GM12878 (cell line): ENCODE measurements at regions not wholly inside any gene's neighbourhood (a gene's known extent, or its start where the extent isn't known, plus 50 kb on each side); places are given as distances from the start of the nearest gene placed in this dataset.

Experiments used
- ATAC-seq: fragments of 200-7000 bp; cut with Tn5 transposase; 3 replicates; pipeline ENCODE4 v1.9.1; 2020; ENCODE audit warnings: mild to moderate bottlenecking, moderate library complexity
- BruUV-seq: library from RNA; stranded (reverse); fragments of 400-500 nt; replicated peaks from 2 replicates; lab custom pipeline; 2021; lab: Mats Ljungman, UMichigan
- CTCF ChIA-PET: fragments of 300-600 bp; sonication (Branson Sonifier 250); formaldehyde crosslinking; extraction: SDS; loops from one replicate; lab custom pipeline; 2021; ENCODE audit warnings: inconsistent platforms; lab: Yijun Ruan, JAX
- POLR2A ChIA-PET: fragments of 350-600 bp; formaldehyde crosslinking; extraction: SDS; loops from one replicate; lab custom pipeline; 2021; ENCODE audit warnings: inconsistent platforms; lab: Charles Lee
- RAD21 ChIA-PET: fragments of 300-600 bp; sonication (Branson Sonifier 250); formaldehyde crosslinking; loops from one replicate; lab custom pipeline; 2023; ENCODE audit warnings: antibody characterized with exemption; ENCODE audit not compliant: unreplicated experiment; lab: Charles Lee
- SMC1A ChIA-PET: fragments of 300-600 bp; sonication (Branson Sonifier 250); formaldehyde crosslinking; loops from one replicate; lab custom pipeline; 2023; ENCODE audit not compliant: unreplicated experiment, uncharacterized antibody; lab: Charles Lee
- DNase-seq: peaks from one replicate; pipeline ENCODE4 v3.0.0-alpha.2; 2011; ENCODE audit warnings: low read depth, low spot score
- FAIRE-seq: peaks from 3 replicates; lab custom pipeline; 2011; peaks lifted over from hg19 to GRCh38; lab: Jason Lieb, UNC
- H2AFZ ChIP-seq: 2 replicates; pipeline ENCODE4 v1.6.0; 2011; ENCODE audit warnings: low read depth, low read length, control low read depth; ENCODE audit not compliant: control insufficient read depth
- H3K27ac ChIP-seq: 2 replicates; pipeline ENCODE4 v1.5.1; 2011; ENCODE audit warnings: control low read depth; ENCODE audit not compliant: control insufficient read depth, insufficient read depth
- H3K27me3 ChIP-seq, 2 experiments: replicated peaks in 1 of 2; 2 replicates each; pipeline versions ENCODE4 v1.6.0 to v1.6.1; 2011; ENCODE audit warnings: low read length in 1 of 2; ENCODE audit not compliant: control insufficient read depth in 2 of 2, insufficient read depth in 2 of 2
- H3K36me3 ChIP-seq, 2 experiments: 2 replicates each; pipeline ENCODE4 v1.5.1; 2011; ENCODE audit warnings: low read length in 1 of 2; ENCODE audit not compliant: control insufficient read depth in 2 of 2, insufficient read depth in 2 of 2
- H3K4me1 ChIP-seq: 2 replicates; pipeline ENCODE4 v1.6.1; 2011; ENCODE audit warnings: mild to moderate bottlenecking, low read length, moderate library complexity, mixed read lengths; ENCODE audit not compliant: control insufficient read depth, insufficient read depth
- H3K4me2 ChIP-seq: 2 replicates; pipeline ENCODE4 v1.6.0; 2011; ENCODE audit warnings: control low read depth; ENCODE audit not compliant: control insufficient read depth, insufficient read depth
- H3K4me3 ChIP-seq: fragments of 200-600 bp; sonication (generic); 2 replicates; pipeline ENCODE4 v1.5.1; 2016
- H3K79me2 ChIP-seq: 2 replicates; pipeline ENCODE4 v1.6.0; 2011; ENCODE audit warnings: low read length; ENCODE audit not compliant: control insufficient read depth, insufficient read depth
- H3K9ac ChIP-seq: 2 replicates; pipeline ENCODE4 v1.8.0; 2011; ENCODE audit warnings: low read length, control low read depth, mixed read lengths; ENCODE audit not compliant: control insufficient read depth, insufficient read depth
- H3K9me3 ChIP-seq: replicated peaks from 3 replicates; pipeline ENCODE4 v1.5.1; 2011; ENCODE audit warnings: mild to moderate bottlenecking, low read length; ENCODE audit not compliant: control insufficient read depth, insufficient read depth
- H4K20me1 ChIP-seq: 2 replicates; pipeline ENCODE4 v1.6.0; 2011; ENCODE audit not compliant: control insufficient read depth, insufficient read depth
- CHD2 ChIP-seq: IDR thresholded peaks from 2 replicates; pipeline ENCODE4 v1.6.1; 2011; ENCODE audit warnings: low read depth, low read length, improper control_type of control experiment, borderline replicate concordance
- IRF4 ChIP-seq: IDR thresholded peaks from 2 replicates; pipeline ENCODE4 v1.6.1; 2011; ENCODE audit warnings: low read depth, low read length
- JUNB ChIP-seq: IDR thresholded peaks from 2 replicates; pipeline ENCODE4 v1.6.1; 2016; ENCODE audit warnings: antibody characterized with exemption, mild to moderate bottlenecking
- MAX ChIP-seq: IDR thresholded peaks from 2 replicates; pipeline ENCODE4 v1.6.1; 2012; ENCODE audit warnings: low read depth, low read length, improper control_type of control experiment
- MXI1 ChIP-seq: fragments of 150-350 bp; IDR thresholded peaks from 2 replicates; pipeline ENCODE4 v1.6.1; 2011; ENCODE audit warnings: low read depth, mild to moderate bottlenecking, inconsistent platforms, low read length, improper control_type of control experiment
- RELA ChIP-seq: fragments of 450-650 bp; IDR thresholded peaks from 2 replicates; pipeline ENCODE4 v1.8.0; 2014; ENCODE audit warnings: borderline replicate concordance; ENCODE audit not compliant: partially characterized antibody
- SPI1 ChIP-seq: IDR thresholded peaks from 2 replicates; pipeline ENCODE4 v1.6.1; 2011; ENCODE audit warnings: low read depth, mild to moderate bottlenecking, low read length, moderate library complexity, borderline replicate concordance; ENCODE audit not compliant: insufficient read depth
- SRF ChIP-seq, 2 experiments: IDR thresholded peaks; 2 replicates each; pipeline ENCODE4 v1.6.1; 2011; ENCODE audit warnings: low read depth in 2 of 2, low read length in 2 of 2, mild to moderate bottlenecking in 1 of 2, moderate library complexity in 1 of 2
- TARDBP ChIP-seq: IDR thresholded peaks from 2 replicates; pipeline ENCODE4 v1.6.1; 2016; ENCODE audit warnings: borderline replicate concordance
- ZBTB33 ChIP-seq: fragments of 450-650 bp; IDR thresholded peaks from 2 replicates; pipeline ENCODE4 v1.6.1; 2017; ENCODE audit warnings: mild to moderate bottlenecking
- WGBS: methylation state at CpG from one replicate; pipeline ENCODE4 v1.1.6; 2016; ENCODE audit warnings: low lambda C conversion rate; ENCODE audit not compliant: insufficient replicate concordance, insufficient coverage; ENCODE audit errors: missing lambda C conversion rate; 5-methylcytosine and 5-hydroxymethylcytosine counted together
- in situ Hi-C: fragments of 300-500 bp; cut with MboI; formaldehyde crosslinking; loops from 9 replicates; pipeline ENCODE4 v1.14.3; 2018; ENCODE audit warnings: mixed read lengths
- intact Hi-C: fragments of 100-400 bp; cut with micrococcal nuclease; formaldehyde crosslinking; loops from one replicate; pipeline ENCODE4 v1.14.2; 2022; ENCODE audit not compliant: unreplicated experiment
- TF ChIP-seq, protein P1 (sequence below): fragments of 450-650 bp; conservative IDR thresholded peaks from 2 replicates; pipeline ENCODE4 v1.6.1; 2017; ENCODE audit warnings: mild to moderate bottlenecking, moderate library complexity
- TF ChIP-seq, protein P2 (sequence below): IDR thresholded peaks from 2 replicates; pipeline ENCODE4 v1.6.1; 2011; ENCODE audit warnings: low read depth, mild to moderate bottlenecking, low read length, moderate library complexity, borderline replicate concordance; ENCODE audit errors: extremely low read depth
- TF ChIP-seq, protein P3 (sequence below): fragments of 450-650 bp; IDR thresholded peaks from 2 replicates; pipeline ENCODE4 v1.6.1; 2017; ENCODE audit warnings: antibody characterized with exemption, mild to moderate bottlenecking, moderate library complexity

DNA sequence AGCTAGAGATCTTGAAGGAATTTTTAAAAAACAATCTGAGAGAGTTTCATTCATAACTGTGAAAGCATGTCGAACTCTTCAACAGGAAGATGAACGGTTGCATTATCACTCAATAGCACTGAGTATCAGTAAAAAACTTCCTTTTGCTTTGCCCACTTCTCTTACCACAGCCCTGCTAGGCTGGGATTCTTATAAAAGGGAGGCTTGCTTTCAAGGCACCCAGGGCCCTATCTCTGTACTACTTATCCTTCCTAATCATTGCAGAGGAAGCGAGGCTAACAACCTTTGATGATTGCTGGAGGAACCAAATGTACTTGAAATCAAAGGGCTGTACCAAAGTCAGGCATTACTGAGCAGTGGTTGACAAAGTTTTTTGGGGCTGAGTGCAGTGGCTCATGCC lies 71.2 kb downstream of the SNRPE start:
- Histone ChIP-seq H3K4me2 (no peak overlapping the region), H3K79me2 (no peaks in the 10 kb centered on the region), H3K4me1 (no peaks in the 10 kb centered on the region), H4K20me1 (no peaks in the 10 kb centered on the region), H3K27me3 (no peaks in the 10 kb centered on the region; a peak in 1 of 4 replicates), H3K27ac (no peak overlapping the region), H3K36me3 (no peaks in the 10 kb centered on the region), H3K9ac (no peak overlapping the region), H2AFZ (no peak overlapping the region), H3K4me3 (no peak overlapping the region), H3K9me3 (no peaks in the 10 kb centered on the region)
- FAIRE-seq (no peak), ATAC-seq (no peak), DNase-seq (no peak)
- intact Hi-C loops (no loop called here), in situ Hi-C loops (no loop called here)
- POLR2A ChIA-PET: interaction anchor here (0.7 kb wide), 1 partner anchor 199 kb away, joined by 5 read pairs; no protein-coding TSS in a partner anchor
- CTCF ChIA-PET: interaction anchor here (1.1 kb wide), 1 partner anchor 163 kb away, joined by 3 read pairs; no protein-coding TSS in a partner anchor
- 7% methylated on average over 3 of the region's 3 CpGs for WGBS
- SMC1A ChIA-PET: no interaction called here
- BruUV-seq: no TSS peak
- RAD21 ChIA-PET: no interaction called here
- TF ChIP-seq IRF4 (no peak), SRF (IDR thresholded peaks at IDR 0.05; ENCODE audit: low read depth in 2 of 2, low read length in 2 of 2) (no peak), CHD2 (no peak), JUNB (no peak), MAX (no peak), SPI1 (no peak), MXI1 (no peak), TARDBP (no peak), ZBTB33 (no peak), RELA (no peak)
- TF ChIP-seq, protein P1, sequence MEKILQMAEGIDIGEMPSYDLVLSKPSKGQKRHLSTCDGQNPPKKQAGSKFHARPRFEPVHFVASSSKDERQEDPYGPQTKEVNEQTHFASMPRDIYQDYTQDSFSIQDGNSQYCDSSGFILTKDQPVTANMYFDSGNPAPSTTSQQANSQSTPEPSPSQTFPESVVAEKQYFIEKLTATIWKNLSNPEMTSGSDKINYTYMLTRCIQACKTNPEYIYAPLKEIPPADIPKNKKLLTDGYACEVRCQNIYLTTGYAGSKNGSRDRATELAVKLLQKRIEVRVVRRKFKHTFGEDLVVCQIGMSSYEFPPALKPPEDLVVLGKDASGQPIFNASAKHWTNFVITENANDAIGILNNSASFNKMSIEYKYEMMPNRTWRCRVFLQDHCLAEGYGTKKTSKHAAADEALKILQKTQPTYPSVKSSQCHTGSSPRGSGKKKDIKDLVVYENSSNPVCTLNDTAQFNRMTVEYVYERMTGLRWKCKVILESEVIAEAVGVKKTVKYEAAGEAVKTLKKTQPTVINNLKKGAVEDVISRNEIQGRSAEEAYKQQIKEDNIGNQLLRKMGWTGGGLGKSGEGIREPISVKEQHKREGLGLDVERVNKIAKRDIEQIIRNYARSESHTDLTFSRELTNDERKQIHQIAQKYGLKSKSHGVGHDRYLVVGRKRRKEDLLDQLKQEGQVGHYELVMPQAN: no peak
- TF ChIP-seq, protein P2, sequence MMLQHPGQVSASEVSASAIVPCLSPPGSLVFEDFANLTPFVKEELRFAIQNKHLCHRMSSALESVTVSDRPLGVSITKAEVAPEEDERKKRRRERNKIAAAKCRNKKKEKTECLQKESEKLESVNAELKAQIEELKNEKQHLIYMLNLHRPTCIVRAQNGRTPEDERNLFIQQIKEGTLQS: no peak
- TF ChIP-seq, protein P3, sequence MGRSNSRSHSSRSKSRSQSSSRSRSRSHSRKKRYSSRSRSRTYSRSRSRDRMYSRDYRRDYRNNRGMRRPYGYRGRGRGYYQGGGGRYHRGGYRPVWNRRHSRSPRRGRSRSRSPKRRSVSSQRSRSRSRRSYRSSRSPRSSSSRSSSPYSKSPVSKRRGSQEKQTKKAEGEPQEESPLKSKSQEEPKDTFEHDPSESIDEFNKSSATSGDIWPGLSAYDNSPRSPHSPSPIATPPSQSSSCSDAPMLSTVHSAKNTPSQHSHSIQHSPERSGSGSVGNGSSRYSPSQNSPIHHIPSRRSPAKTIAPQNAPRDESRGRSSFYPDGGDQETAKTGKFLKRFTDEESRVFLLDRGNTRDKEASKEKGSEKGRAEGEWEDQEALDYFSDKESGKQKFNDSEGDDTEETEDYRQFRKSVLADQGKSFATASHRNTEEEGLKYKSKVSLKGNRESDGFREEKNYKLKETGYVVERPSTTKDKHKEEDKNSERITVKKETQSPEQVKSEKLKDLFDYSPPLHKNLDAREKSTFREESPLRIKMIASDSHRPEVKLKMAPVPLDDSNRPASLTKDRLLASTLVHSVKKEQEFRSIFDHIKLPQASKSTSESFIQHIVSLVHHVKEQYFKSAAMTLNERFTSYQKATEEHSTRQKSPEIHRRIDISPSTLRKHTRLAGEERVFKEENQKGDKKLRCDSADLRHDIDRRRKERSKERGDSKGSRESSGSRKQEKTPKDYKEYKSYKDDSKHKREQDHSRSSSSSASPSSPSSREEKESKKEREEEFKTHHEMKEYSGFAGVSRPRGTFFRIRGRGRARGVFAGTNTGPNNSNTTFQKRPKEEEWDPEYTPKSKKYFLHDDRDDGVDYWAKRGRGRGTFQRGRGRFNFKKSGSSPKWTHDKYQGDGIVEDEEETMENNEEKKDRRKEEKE: no peak
